GM10266 (cell line): ENCODE measurements at regions not wholly inside any gene's neighbourhood (a gene's known extent, or its start where the extent isn't known, plus 50 kb on each side); places are given as distances from the start of the nearest gene placed in this dataset.

ENCODE experiments used
- DNase-seq: peaks from one replicate; pipeline ENCODE4 v3.0.0; 2012; ENCODE audit errors: extremely low spot score
- TF ChIP-seq, protein P1 (sequence below): IDR thresholded peaks from 2 replicates; pipeline ENCODE4 v1.5.1; 2012; ENCODE audit warnings: mild to moderate bottlenecking, low read depth; ENCODE audit not compliant: control insufficient read depth, insufficient read depth; ENCODE audit errors: missing control alignments

DNA sequence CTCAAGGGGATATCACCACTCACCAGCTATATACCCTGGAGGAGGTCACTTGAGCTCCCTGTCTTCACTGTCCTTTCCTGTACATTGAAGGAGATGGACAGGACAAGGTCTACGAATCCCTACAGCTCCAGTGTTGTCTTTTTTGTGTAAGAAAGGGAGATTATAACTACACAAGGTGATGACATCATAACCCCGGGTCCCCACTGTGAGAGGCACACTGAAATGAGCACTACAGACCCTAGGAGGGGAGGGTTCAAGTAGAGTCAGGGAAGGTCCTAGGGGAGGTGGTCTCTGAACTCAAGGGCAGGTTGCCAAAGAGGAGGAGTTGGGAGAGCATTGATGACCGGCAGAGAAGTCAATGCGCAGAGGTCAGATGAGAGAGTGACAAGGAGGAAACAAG lies 108.3 kb upstream of the SLC14A2 start:
- TF ChIP-seq, protein P1, sequence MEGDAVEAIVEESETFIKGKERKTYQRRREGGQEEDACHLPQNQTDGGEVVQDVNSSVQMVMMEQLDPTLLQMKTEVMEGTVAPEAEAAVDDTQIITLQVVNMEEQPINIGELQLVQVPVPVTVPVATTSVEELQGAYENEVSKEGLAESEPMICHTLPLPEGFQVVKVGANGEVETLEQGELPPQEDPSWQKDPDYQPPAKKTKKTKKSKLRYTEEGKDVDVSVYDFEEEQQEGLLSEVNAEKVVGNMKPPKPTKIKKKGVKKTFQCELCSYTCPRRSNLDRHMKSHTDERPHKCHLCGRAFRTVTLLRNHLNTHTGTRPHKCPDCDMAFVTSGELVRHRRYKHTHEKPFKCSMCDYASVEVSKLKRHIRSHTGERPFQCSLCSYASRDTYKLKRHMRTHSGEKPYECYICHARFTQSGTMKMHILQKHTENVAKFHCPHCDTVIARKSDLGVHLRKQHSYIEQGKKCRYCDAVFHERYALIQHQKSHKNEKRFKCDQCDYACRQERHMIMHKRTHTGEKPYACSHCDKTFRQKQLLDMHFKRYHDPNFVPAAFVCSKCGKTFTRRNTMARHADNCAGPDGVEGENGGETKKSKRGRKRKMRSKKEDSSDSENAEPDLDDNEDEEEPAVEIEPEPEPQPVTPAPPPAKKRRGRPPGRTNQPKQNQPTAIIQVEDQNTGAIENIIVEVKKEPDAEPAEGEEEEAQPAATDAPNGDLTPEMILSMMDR, result no peak
- no peak for DNase-seq

DNA sequence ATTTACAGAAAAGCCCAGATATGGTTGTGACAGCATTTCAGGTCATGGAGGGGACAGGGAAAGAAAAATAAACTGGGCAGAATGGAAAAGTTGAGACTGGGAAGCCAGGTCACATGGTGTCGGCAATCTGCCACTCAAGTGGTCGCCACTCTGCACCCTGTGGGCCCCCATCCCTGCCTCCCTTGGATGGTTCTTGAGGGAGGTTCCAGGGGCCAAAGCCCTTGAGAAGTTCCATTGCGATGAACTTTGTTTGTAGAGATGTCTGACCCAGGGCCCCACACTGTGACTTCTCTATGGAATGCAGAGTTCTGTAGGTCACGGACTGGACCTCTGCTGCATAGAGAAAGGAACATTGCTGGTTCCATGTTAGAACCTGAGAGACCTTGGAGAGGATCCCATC lies 105.7 kb upstream of the SLC14A2 start:
- no peak for DNase-seq
- TF ChIP-seq, protein P1, result no peak

DNA sequence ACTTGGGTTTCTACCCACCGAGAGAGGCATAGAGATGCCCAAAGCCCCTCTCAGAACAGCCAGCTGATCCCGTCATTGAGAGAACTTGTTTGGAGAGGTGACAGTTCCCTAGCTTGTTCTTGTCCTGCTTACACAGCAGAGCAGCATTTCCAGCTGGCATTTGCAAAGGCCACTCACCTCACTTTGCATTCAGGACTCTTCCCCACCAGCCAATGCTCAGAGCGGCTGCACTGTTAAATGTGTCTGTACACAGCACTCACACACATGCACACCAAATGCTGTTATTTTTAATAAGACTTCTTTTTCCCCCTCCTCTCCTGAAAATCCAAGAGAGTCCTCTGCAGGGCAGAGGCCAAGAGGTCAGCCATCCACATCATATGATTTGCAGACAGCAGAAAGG lies 104.6 kb upstream of the SLC14A2 start:
- TF ChIP-seq, protein P1, result no peak

DNA sequence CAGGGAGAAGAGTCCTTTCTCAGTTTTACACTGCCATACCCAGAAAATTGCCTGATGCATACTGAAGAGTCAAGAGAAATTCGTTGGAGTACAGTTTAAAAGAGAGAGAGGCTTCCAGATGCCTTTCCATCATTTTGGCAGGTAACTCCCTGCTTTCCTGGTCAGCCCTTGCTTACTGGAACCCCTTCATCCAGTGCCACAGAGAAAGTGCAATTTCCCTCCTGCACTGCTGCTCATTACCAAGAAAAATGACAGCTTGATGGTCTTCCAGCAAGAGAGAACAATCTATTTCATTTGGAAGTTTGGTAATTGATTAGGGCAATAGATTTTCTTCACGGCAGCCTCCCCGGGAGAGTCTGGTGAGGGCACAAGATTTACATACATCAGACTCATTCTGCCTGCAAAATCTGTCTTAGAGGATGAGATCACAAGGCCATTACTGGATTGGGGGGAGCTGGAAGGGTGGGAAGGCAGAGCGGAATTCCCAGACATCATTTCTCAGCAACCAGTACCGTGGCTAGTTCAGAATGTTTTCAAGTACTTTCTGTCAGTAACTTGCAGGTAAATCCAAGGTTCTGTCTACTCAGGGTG lies 102.8 kb upstream of the SLC14A2 start:
- TF ChIP-seq, protein P1, result no peak
- DNase-seq, result no peak

More for the DNA sequence above, 104.6 kb upstream of the SLC14A2 start:
- DNase-seq, result no peak

DNA sequence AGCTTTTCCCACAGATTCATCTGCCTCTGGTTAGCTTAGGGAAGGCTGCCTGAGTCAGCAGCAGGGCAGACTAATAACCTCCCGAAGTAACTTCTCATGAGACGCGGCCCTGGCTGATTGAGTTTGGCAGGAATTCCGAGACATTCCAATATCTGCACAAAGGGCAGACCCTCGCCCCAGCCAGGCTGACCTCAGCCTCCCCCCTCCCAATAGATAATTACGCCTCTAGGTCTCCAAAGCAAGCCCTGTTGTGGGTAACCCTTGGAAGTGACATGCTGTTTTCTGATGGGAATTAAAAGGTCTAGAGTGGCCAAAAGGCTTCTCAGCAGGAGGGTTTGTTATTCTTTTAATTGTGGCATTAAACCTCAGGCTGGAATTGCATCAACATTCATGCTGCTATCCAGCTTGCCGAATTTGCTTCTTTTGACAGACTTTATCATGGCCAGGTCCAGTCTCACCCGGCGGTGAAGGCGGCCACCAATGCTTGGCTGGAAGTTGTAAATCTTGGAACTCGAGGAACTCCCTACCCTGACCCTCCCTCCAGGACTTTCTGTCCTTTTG lies 98.0 kb upstream of the SLC14A2 start:
- TF ChIP-seq, protein P1, result no peak

DNA sequence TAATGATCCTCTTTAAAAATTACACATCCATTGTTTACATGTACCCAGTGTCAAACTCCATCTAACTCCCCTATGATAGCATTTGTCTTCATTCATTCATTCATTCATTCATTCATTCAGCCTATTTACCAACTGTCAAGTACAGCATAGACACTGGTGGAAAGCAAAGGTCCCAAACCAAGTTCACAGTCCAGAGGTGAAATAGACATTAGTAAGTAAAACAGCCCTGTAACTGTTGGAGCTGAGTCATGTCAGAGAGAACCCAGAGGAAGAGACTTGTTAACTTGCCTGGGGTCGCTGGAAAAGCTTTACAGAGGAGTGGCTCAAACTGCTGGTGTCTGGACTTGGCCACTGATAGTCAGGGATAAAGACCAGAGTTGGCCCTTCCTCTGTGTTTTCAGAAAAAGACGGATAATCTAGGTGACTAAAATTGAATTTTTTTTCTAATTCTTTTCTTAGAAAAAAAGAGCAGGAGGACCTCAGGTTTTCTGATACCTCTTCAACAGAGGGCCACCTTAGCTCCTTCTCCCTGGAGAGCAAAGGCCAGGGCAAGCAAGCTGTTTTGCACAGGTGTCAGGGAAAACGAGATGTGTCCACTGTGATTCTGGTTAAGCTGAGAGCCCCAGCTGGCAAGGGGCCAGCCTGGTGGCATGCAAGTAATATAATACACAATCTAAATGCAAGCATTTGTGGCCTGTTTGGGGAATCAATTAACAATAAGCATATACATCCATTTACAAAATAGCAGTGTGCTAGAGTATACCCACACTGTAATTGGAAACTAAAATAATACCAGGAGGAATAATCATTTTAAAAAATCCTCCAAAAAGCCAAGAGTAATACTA lies 96.7 kb upstream of the SLC14A2 start:
- DNase-seq, result no peak
- TF ChIP-seq, protein P1, result no peak

More for the DNA sequence above, 98.0 kb upstream of the SLC14A2 start:
- DNase-seq, result no peak
